Activated T-cell treated with anti-CD3 and anti-CD28 coated beads, Interleukin-2, amount 50 U/mL, for 24 hours (primary cell): ENCODE measurements at regions not wholly inside any gene's neighbourhood (a gene's known extent, or its start where the extent isn't known, plus 50 kb on each side); places are given as distances from the start of the nearest gene placed in this dataset.

ENCODE experiments used
- DNase-seq: peaks from one replicate; pipeline ENCODE4 v3.0.0-alpha.2; 2020
- H3K27ac Mint-ChIP-seq: 2 replicates; pipeline ENCODE4 v1.8.0; 2020; ENCODE audit warnings: mild to moderate bottlenecking, mixed read lengths
- H3K27me3 Mint-ChIP-seq: 2 replicates; pipeline ENCODE4 v1.8.0; 2020; ENCODE audit warnings: mixed read lengths
- H3K36me3 Mint-ChIP-seq: 2 replicates; pipeline ENCODE4 v1.8.0; 2020; ENCODE audit warnings: low read depth, mixed read lengths
- H3K4me1 Mint-ChIP-seq: 2 replicates; pipeline ENCODE4 v1.8.0; 2020; ENCODE audit warnings: low read depth, mixed read lengths
- H3K4me3 Mint-ChIP-seq: 2 replicates; pipeline ENCODE4 v1.8.0; 2020; ENCODE audit warnings: mild to moderate bottlenecking, moderate library complexity, mixed read lengths
- H3K9me3 Mint-ChIP-seq: 2 replicates; pipeline ENCODE4 v1.8.0; 2020; ENCODE audit warnings: mixed read lengths

- H3K9me3 Mint-ChIP-seq = peaks cover 11% of the 10 kb centered on the region
Measured at GRCh38 chr7:106776618-106777347, 88.3 kb upstream of the PIK3CG start.

GRCh38 chr7:106777674-106778299, 87.3 kb upstream of the PIK3CG start:
- Mint-ChIP-seq H3K4me3 (no peak overlapping the region), H3K27ac (no peak overlapping the region), H3K27me3 (no peaks in the 10 kb centered on the region), H3K9me3 (peaks cover 11% of the 10 kb centered on the region), H3K36me3 (peaks cover 16% of the 10 kb centered on the region), H3K4me1 (peaks cover 36% of the 10 kb centered on the region)
- DNase-seq = no peak

More at GRCh38 chr7:106776618-106777347, 88.3 kb upstream of the PIK3CG start:
- Mint-ChIP-seq H3K27me3 (no peaks in the 10 kb centered on the region), H3K36me3 (peaks cover 16% of the 10 kb centered on the region), H3K4me1 (peaks cover 42% of the 10 kb centered on the region), H3K27ac (no peak overlapping the region), H3K4me3 (no peak overlapping the region)
- no peak for DNase-seq

- Mint-ChIP-seq H3K27ac (no peak overlapping the region), H3K4me3 (no peak overlapping the region), H3K4me1 (peaks cover 27% of the 10 kb centered on the region), H3K9me3 (peaks cover 11% of the 10 kb centered on the region), H3K27me3 (no peaks in the 10 kb centered on the region), H3K36me3 (peaks cover 12% of the 10 kb centered on the region)
- DNase-seq = no peak
Measured at GRCh38 chr7:106778656-106779250, 86.3 kb upstream of the PIK3CG start.

- no peak overlapping the region for H3K27ac Mint-ChIP-seq
- DNase-seq = no peak
- H3K4me1 Mint-ChIP-seq = peaks cover 18% of the 10 kb centered on the region
- H3K27me3 Mint-ChIP-seq = no peaks in the 10 kb centered on the region
- peaks cover 3% of the 10 kb centered on the region for H3K36me3 Mint-ChIP-seq
- peaks cover 7% of the 10 kb centered on the region for H3K9me3 Mint-ChIP-seq
- H3K4me3 Mint-ChIP-seq = no peak overlapping the region
Measured at GRCh38 chr7:106779877-106780276, 85.2 kb upstream of the PIK3CG start.

- peaks cover 4% of the 10 kb centered on the region for H3K9me3 Mint-ChIP-seq
- H3K4me1 Mint-ChIP-seq = peaks cover 6% of the 10 kb centered on the region
- no peak overlapping the region for H3K4me3 Mint-ChIP-seq
- H3K36me3 Mint-ChIP-seq = peaks cover under 1% of the 10 kb centered on the region
- H3K27ac Mint-ChIP-seq = no peak overlapping the region
- DNase-seq = no peak
- H3K27me3 Mint-ChIP-seq = no peaks in the 10 kb centered on the region
Measured at GRCh38 chr7:106781007-106781406, 84.1 kb upstream of the PIK3CG start.

GRCh38 chr7:106781828-106782544, 83.1 kb upstream of the PIK3CG start:
- H3K4me1 Mint-ChIP-seq = no peaks in the 10 kb centered on the region
- peaks cover 2% of the 10 kb centered on the region for H3K9me3 Mint-ChIP-seq
- no peak overlapping the region for H3K4me3 Mint-ChIP-seq
- H3K27me3 Mint-ChIP-seq = no peaks in the 10 kb centered on the region
- H3K27ac Mint-ChIP-seq = no peak overlapping the region
- no peak for DNase-seq
- no peaks in the 10 kb centered on the region for H3K36me3 Mint-ChIP-seq

GRCh38 chr7:106783286-106783685, 81.8 kb upstream of the PIK3CG start:
- Mint-ChIP-seq H3K27ac (no peak overlapping the region), H3K4me3 (no peak overlapping the region), H3K9me3 (no peaks in the 10 kb centered on the region), H3K27me3 (no peaks in the 10 kb centered on the region), H3K4me1 (no peaks in the 10 kb centered on the region), H3K36me3 (no peaks in the 10 kb centered on the region)
- no peak for DNase-seq

- no peaks in the 10 kb centered on the region for H3K9me3 Mint-ChIP-seq
- H3K4me1 Mint-ChIP-seq = peaks cover 3% of the 10 kb centered on the region
- no peak for DNase-seq
- no peaks in the 10 kb centered on the region for H3K27me3 Mint-ChIP-seq
- no peak overlapping the region for H3K27ac Mint-ChIP-seq
- no peaks in the 10 kb centered on the region for H3K36me3 Mint-ChIP-seq
- H3K4me3 Mint-ChIP-seq = no peak overlapping the region
Measured at GRCh38 chr7:106788637-106789036, 76.4 kb upstream of the PIK3CG start.

- Mint-ChIP-seq H3K4me3 (no peak overlapping the region), H3K4me1 (peaks cover 3% of the 10 kb centered on the region), H3K36me3 (no peaks in the 10 kb centered on the region), H3K27me3 (no peaks in the 10 kb centered on the region), H3K9me3 (no peaks in the 10 kb centered on the region), H3K27ac (no peak overlapping the region)
- no peak for DNase-seq
Measured at GRCh38 chr7:106791526-106791925, 73.6 kb upstream of the PIK3CG start.

GRCh38 chr7:106792233-106792926, 72.7 kb upstream of the PIK3CG start:
- peaks cover under 1% of the 10 kb centered on the region for H3K9me3 Mint-ChIP-seq
- no peaks in the 10 kb centered on the region for H3K36me3 Mint-ChIP-seq
- no peak overlapping the region for H3K27ac Mint-ChIP-seq
- no peak overlapping the region for H3K4me3 Mint-ChIP-seq
- no peaks in the 10 kb centered on the region for H3K27me3 Mint-ChIP-seq
- no peak for DNase-seq
- peaks cover 3% of the 10 kb centered on the region for H3K4me1 Mint-ChIP-seq

- H3K4me1 Mint-ChIP-seq = peaks cover 3% of the 10 kb centered on the region
- no peaks in the 10 kb centered on the region for H3K36me3 Mint-ChIP-seq
- no peak overlapping the region for H3K4me3 Mint-ChIP-seq
- peaks cover 3% of the 10 kb centered on the region for H3K9me3 Mint-ChIP-seq
- H3K27me3 Mint-ChIP-seq = no peaks in the 10 kb centered on the region
- DNase-seq = no peak
- no peak overlapping the region for H3K27ac Mint-ChIP-seq
Measured at GRCh38 chr7:106793015-106793975, 71.8 kb upstream of the PIK3CG start.

- Mint-ChIP-seq H3K27me3 (no peaks in the 10 kb centered on the region), H3K36me3 (no peaks in the 10 kb centered on the region), H3K4me1 (no peaks in the 10 kb centered on the region), H3K4me3 (no peak overlapping the region), H3K9me3 (peaks cover 8% of the 10 kb centered on the region), H3K27ac (no peak overlapping the region)
- DNase-seq = no peak
Measured at GRCh38 chr7:106794276-106795083, 70.6 kb upstream of the PIK3CG start.
